Right atrium auricular region (tissue), 2 donors: ENCODE measurements at regions not wholly inside any gene's neighbourhood (a gene's known extent, or its start where the extent isn't known, plus 50 kb on each side); places are given as distances from the start of the nearest gene placed in this dataset.

Source experiments
- DNase-seq: peaks from one replicate; pipeline ENCODE4 v3.0.0-alpha.2; 2019; ENCODE audit warnings: low spot score
- H3K27ac ChIP-seq, 2 donors: fragments of 200-600 bp; sonication (generic); 1 replicate in 1 of 2; 2 replicates in 1 of 2; pipeline ENCODE4 v1.5.1; 2016 to 2019
- H3K27me3 ChIP-seq, 2 donors: fragments of 200-600 bp; sonication (generic); one replicate each; pipeline versions ENCODE4 v1.5.1 to v1.6.0; 2017 to 2019
- H3K36me3 ChIP-seq: fragments of 200-600 bp; sonication (generic); one replicate; pipeline ENCODE4 v1.5.1; 2016
- H3K4me1 ChIP-seq, 2 donors: fragments of 200-600 bp; sonication (generic); one replicate each; pipeline versions ENCODE4 v1.5.1 to v1.6.0; 2017 to 2019
- H3K4me3 ChIP-seq, 2 donors: fragments of 200-600 bp; sonication (generic); 1 replicate in 1 of 2; 2 replicates in 1 of 2; pipeline ENCODE4 v1.5.1; 2017 to 2019; ENCODE audit warnings: mild to moderate bottlenecking in 1 of 2, moderate library complexity in 1 of 2
- H3K9me3 ChIP-seq, 2 donors: fragments of 200-600 bp; sonication (generic); one replicate each; pipeline ENCODE4 v1.5.1; 2019
- TF ChIP-seq, protein P1 (sequence below), 2 donors: fragments of 200-600 bp; sonication (generic); IDR thresholded peaks; one replicate each; pipeline ENCODE4 v1.5.1; 2019; ENCODE audit warnings: antibody characterized with exemption in 2 of 2

DNA sequence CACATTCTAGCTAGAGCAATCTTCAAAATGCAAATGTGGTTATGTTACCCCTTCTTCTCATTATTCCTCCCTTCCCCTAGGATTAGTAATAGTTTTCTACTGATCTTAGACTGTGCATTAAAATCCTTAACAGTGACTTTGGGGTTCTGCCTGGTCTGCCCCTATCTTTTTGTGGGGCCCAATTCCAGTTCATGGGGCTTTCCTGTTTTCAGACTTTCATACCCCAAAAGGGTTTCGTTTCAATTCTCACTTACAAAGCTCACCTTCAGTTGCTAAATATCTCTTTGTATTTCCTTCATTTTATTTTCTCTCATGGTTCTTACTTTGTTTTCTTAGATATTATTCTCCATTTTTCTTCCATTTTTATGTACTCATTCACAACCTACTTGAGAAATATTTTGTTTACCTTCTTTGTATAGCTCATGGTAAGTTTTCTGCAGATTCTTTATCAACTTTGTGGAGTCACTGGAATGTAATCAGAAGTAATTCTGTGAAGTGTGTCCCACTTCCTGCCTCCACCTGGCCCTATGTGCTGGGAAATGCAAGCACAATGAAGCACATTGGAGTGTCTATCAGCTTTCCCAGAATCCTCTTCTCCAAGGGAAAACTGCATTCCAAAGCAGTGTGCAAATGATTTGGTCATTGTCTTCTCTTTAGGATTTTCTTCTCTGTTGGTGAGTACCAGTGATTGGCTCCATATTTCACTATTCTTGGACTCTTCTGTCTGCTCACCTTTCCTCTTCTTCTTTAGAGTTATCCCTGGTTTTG is 350.2 kb downstream of the ZNF326 start:
- TF ChIP-seq, protein P1, sequence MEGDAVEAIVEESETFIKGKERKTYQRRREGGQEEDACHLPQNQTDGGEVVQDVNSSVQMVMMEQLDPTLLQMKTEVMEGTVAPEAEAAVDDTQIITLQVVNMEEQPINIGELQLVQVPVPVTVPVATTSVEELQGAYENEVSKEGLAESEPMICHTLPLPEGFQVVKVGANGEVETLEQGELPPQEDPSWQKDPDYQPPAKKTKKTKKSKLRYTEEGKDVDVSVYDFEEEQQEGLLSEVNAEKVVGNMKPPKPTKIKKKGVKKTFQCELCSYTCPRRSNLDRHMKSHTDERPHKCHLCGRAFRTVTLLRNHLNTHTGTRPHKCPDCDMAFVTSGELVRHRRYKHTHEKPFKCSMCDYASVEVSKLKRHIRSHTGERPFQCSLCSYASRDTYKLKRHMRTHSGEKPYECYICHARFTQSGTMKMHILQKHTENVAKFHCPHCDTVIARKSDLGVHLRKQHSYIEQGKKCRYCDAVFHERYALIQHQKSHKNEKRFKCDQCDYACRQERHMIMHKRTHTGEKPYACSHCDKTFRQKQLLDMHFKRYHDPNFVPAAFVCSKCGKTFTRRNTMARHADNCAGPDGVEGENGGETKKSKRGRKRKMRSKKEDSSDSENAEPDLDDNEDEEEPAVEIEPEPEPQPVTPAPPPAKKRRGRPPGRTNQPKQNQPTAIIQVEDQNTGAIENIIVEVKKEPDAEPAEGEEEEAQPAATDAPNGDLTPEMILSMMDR (IDR thresholded peaks at IDR 0.05) = no peak
- H3K4me1 ChIP-seq = no peaks in the 10 kb centered on the region
- no peaks in the 10 kb centered on the region for H3K27me3 ChIP-seq
- peaks cover 0 to 14% of the 10 kb centered on the region in 2 donors for H3K9me3 ChIP-seq
- H3K36me3 ChIP-seq = no peaks in the 10 kb centered on the region
- DNase-seq = no peak
- no peak overlapping the region for H3K27ac ChIP-seq
- H3K4me3 ChIP-seq = no peak overlapping the region

GRCh38 chr1:90341516-90341915 is 346.6 kb downstream of the ZNF326 start:
- TF ChIP-seq, protein P1 (IDR thresholded peaks at IDR 0.05) = no peak

GRCh38 chr1:90340606-90341005 is 345.7 kb downstream of the ZNF326 start:
- DNase-seq = no peak
- Histone ChIP-seq H3K4me3 (no peak overlapping the region), H3K9me3 (no peaks in the 10 kb centered on the region), H3K36me3 (no peaks in the 10 kb centered on the region), H3K27me3 (no peaks in the 10 kb centered on the region), H3K27ac (no peak overlapping the region), H3K4me1 (no peaks in the 10 kb centered on the region)
- TF ChIP-seq, protein P1 (IDR thresholded peaks at IDR 0.05) = no peak

More at GRCh38 chr1:90341516-90341915, 346.6 kb downstream of the ZNF326 start:
- no peak overlapping the region for H3K4me3 ChIP-seq
- no peak overlapping the region for H3K27ac ChIP-seq
- no peak for DNase-seq
- H3K27me3 ChIP-seq = no peaks in the 10 kb centered on the region
- no peaks in the 10 kb centered on the region for H3K36me3 ChIP-seq
- H3K4me1 ChIP-seq = no peaks in the 10 kb centered on the region
- H3K9me3 ChIP-seq = no peaks in the 10 kb centered on the region

- Histone ChIP-seq H3K36me3 (no peaks in the 10 kb centered on the region), H3K9me3 (no peaks in the 10 kb centered on the region), H3K27me3 (no peaks in the 10 kb centered on the region), H3K4me1 (no peaks in the 10 kb centered on the region), H3K4me3 (no peak overlapping the region), H3K27ac (no peak overlapping the region)
- DNase-seq = no peak
- TF ChIP-seq, protein P1 (IDR thresholded peaks at IDR 0.05) = no peak
Measured at GRCh38 chr1:90339811-90340210, 344.9 kb downstream of the ZNF326 start.

- H3K27me3 ChIP-seq = no peaks in the 10 kb centered on the region
- H3K36me3 ChIP-seq = no peaks in the 10 kb centered on the region
- DNase-seq = no peak
- no peak overlapping the region for H3K27ac ChIP-seq
- no peaks in the 10 kb centered on the region for H3K4me1 ChIP-seq
- no peak overlapping the region for H3K4me3 ChIP-seq
- H3K9me3 ChIP-seq = no peaks in the 10 kb centered on the region
- TF ChIP-seq, protein P1 (IDR thresholded peaks at IDR 0.05) = no peak
Measured at GRCh38 chr1:90336552-90337324, 341.8 kb downstream of the ZNF326 start.
